Endothelial cell of umbilical vein (primary cell): ENCODE measurements at regions not wholly inside any gene's neighbourhood (a gene's known extent, or its start where the extent isn't known, plus 50 kb on each side); places are given as distances from the start of the nearest gene placed in this dataset.

ENCODE experiments used
- BruUV-seq: library from RNA; stranded (reverse); fragments of 400-500 nt; replicated peaks from 2 replicates; lab custom pipeline; 2021; lab: Mats Ljungman, UMichigan
- CTCF ChIA-PET: fragments of 300-600, 350-600 bp; sonication (Branson Sonifier 250); formaldehyde crosslinking; loops from one replicate; lab custom pipeline; 2021; ENCODE audit warnings: antibody characterized with exemption, inconsistent platforms; lab: Charles Lee
- POLR2A ChIA-PET: fragments of 300-600, 350-600 bp; sonication (Branson Sonifier 250); formaldehyde crosslinking; loops from one replicate; lab custom pipeline; 2021; ENCODE audit warnings: antibody characterized with exemption, inconsistent platforms; lab: Charles Lee
- DNase-seq: peaks from one replicate; pipeline ENCODE4 v3.0.0-alpha.2; 2011; ENCODE audit warnings: low read depth, low spot score
- FAIRE-seq: peaks from 2 replicates; lab custom pipeline; 2011; peaks lifted over from hg19 to GRCh38; lab: Jason Lieb, UNC
- H2AFZ ChIP-seq: 2 replicates; pipeline ENCODE4 v1.6.0; 2012; ENCODE audit warnings: low read depth, low read length, control low read depth, inconsistent platforms
- H3K27ac ChIP-seq: 2 replicates; pipeline ENCODE4 v1.5.1; 2011; ENCODE audit warnings: low read depth, mild to moderate bottlenecking, control low read depth, low read length, moderate library complexity; ENCODE audit not compliant: insufficient read depth
- H3K27me3 ChIP-seq, 2 experiments: 2 replicates each; pipeline versions ENCODE4 v1.6.0 to v1.6.1; 2011; ENCODE audit warnings: low read length in 2 of 2, mixed read lengths in 1 of 2; ENCODE audit not compliant: control insufficient read depth in 2 of 2, insufficient read depth in 2 of 2
- H3K36me3 ChIP-seq, 2 experiments: 2 replicates in 1 of 2; 3 replicates in 1 of 2; pipeline ENCODE4 v1.5.1; 2011; ENCODE audit warnings: low read length in 2 of 2, mild to moderate bottlenecking in 1 of 2, moderate library complexity in 1 of 2; ENCODE audit not compliant: control insufficient read depth in 2 of 2, insufficient read depth in 2 of 2; ENCODE audit errors: extremely low read depth in 1 of 2
- H3K4me1 ChIP-seq: 3 replicates; pipeline ENCODE4 v1.5.1; 2011; ENCODE audit warnings: mild to moderate bottlenecking, low read length; ENCODE audit not compliant: control insufficient read depth, insufficient read depth; ENCODE audit errors: extremely low read depth
- H3K4me2 ChIP-seq: 2 replicates; pipeline ENCODE4 v1.6.1; 2011; ENCODE audit warnings: low read length, control low read depth, mixed read lengths; ENCODE audit not compliant: insufficient read depth
- H3K4me3 ChIP-seq, 3 experiments: fragments of 200-600 bp in 1 of 3; sonication (generic), shearing (Covaris generic) in 1 of 3; replicated peaks in 1 of 3; 2 replicates each; pipeline ENCODE4 v1.5.1; 2011 to 2016; ENCODE audit warnings: control low read depth in 3 of 3, low read length in 3 of 3, mild to moderate bottlenecking in 2 of 3, inconsistent platforms in 1 of 3, low read depth in 1 of 3, moderate library complexity in 1 of 3; ENCODE audit not compliant: insufficient read depth in 1 of 3
- H3K79me2 ChIP-seq: 2 replicates; pipeline ENCODE4 v1.6.0; 2012; ENCODE audit warnings: low read length, inconsistent platforms; ENCODE audit not compliant: control insufficient read depth, insufficient read depth
- H3K9ac ChIP-seq: replicated peaks from 2 replicates; pipeline ENCODE3; 2011; ENCODE audit warnings: low read length, control low read depth; ENCODE audit not compliant: insufficient read depth; ENCODE audit errors: extremely low read depth
- H3K9me1 ChIP-seq: replicated peaks from 3 replicates; pipeline ENCODE4 v1.6.0; 2011; ENCODE audit warnings: mild to moderate bottlenecking, low read length; ENCODE audit not compliant: control insufficient read depth, insufficient read depth; ENCODE audit errors: extremely low read depth
- H3K9me3 ChIP-seq: replicated peaks from 2 replicates; pipeline ENCODE4 v1.5.1; 2012; ENCODE audit warnings: low read length, inconsistent platforms; ENCODE audit not compliant: control insufficient read depth, insufficient read depth
- H4K20me1 ChIP-seq: replicated peaks from 2 replicates; pipeline ENCODE3; 2011; ENCODE audit warnings: mild to moderate bottlenecking, low read length; ENCODE audit not compliant: control insufficient read depth, insufficient read depth; ENCODE audit errors: extremely low read depth
- EZH2 ChIP-seq: IDR thresholded peaks from 2 replicates; pipeline ENCODE4 v1.6.1; 2012; ENCODE audit warnings: borderline replicate concordance, low read depth, mild to moderate bottlenecking, moderate library complexity, low read length, inconsistent platforms; ENCODE audit not compliant: severe bottlenecking
- FOS ChIP-seq: IDR thresholded peaks from 2 replicates; pipeline ENCODE4 v1.6.1; 2011; ENCODE audit warnings: mild to moderate bottlenecking, low read length, moderate library complexity, borderline replicate concordance; ENCODE audit not compliant: insufficient read depth
- GATA2 ChIP-seq: IDR thresholded peaks from 2 replicates; pipeline ENCODE4 v1.7.0; 2011; ENCODE audit warnings: low read depth, mild to moderate bottlenecking, moderate library complexity, mixed read lengths, low read length; ENCODE audit not compliant: insufficient read length, insufficient read depth
- JUN ChIP-seq: IDR thresholded peaks from 2 replicates; pipeline ENCODE4 v1.6.1; 2011; ENCODE audit warnings: borderline replicate concordance, low read depth; ENCODE audit not compliant: insufficient read length, insufficient read depth
- MYC ChIP-seq: IDR thresholded peaks from one replicate; pipeline ENCODE4 v1.6.1; 2011; ENCODE audit warnings: mild to moderate bottlenecking, low read depth, low read length
- POLR2A ChIP-seq: IDR thresholded peaks from 2 replicates; pipeline ENCODE4 v1.6.1; 2012; ENCODE audit warnings: low read depth, mild to moderate bottlenecking, control low read depth, low read length
- POLR2AphosphoS5 ChIP-seq: IDR thresholded peaks from 2 replicates; pipeline ENCODE4 v1.6.1; 2012; ENCODE audit warnings: low read depth, mild to moderate bottlenecking, control low read depth, low read length, moderate library complexity; ENCODE audit not compliant: insufficient read depth
- dilution Hi-C: fragments of 300-500 bp; cut with MboI; formaldehyde crosslinking; loops from one replicate; pipeline ENCODE4 v1.15.0; 2019; ENCODE audit warnings: low sequenced_read_pairs; ENCODE audit not compliant: extremely low pct_ligation_motif_present
- intact Hi-C: fragments of 100-400 bp; cut with micrococcal nuclease; formaldehyde crosslinking; loops from one replicate; pipeline ENCODE4 v1.10.0; 2022
- TF ChIP-seq, protein P1 (sequence below): IDR thresholded peaks from 2 replicates; pipeline ENCODE4 v1.6.1; 2011; ENCODE audit not compliant: insufficient read depth, insufficient read length
- TF ChIP-seq, protein P2 (sequence below), 2 donors: IDR thresholded peaks; 1 replicate in 1 of 2; 2 replicates in 1 of 2; pipeline ENCODE4 v1.5.1; 2011; ENCODE audit warnings: low read length in 2 of 2, mild to moderate bottlenecking in 2 of 2, moderate library complexity in 2 of 2, control low read depth in 1 of 2, inconsistent platforms in 1 of 2, low read depth in 1 of 2; ENCODE audit not compliant: insufficient read depth in 1 of 2; ENCODE audit errors: extremely low read depth in 1 of 2

DNA sequence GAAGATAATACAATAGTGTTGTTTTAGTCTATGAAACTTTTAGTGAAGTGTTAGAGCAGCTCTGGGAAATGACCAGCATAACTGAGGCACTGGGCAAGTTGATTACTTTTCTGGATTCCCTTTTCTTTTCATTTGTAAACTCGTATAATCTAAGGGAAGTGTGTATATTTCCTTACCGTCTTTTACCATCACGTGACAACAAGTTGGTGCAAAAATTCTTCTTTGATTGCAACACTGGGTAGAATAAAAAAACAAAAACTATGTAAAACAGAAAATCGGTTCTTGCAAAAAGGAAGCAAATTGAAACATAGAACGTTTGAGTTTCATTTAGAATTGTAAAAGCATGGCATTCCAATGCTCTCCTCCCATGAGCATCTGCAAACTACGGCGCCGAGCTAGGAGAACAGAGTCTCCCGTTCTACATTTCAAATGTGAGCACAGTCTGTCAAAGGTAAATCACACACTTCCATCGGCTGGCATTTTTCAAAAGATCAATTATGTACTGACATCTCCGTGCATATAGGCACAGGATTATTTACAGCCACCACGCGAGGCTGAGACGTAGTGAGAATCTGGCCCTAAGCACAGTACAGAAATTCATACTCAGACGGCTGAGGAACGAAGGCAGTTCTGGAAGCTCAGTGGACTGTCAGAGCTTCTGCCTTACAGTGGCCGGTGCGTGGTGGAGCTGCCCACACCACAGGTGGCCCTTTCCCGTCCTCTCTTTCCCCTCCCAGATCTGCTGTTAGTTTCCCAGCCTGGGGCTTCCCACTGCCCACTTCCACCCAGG is 314.0 kb downstream of the BMP7 start:
- no peak overlapping the region for H3K4me2 ChIP-seq
- no peak for DNase-seq
- ChIA-PET CTCF (no interaction called here), POLR2A (no interaction called here)
- no peaks in the 10 kb centered on the region for H3K9me1 ChIP-seq
- no peak overlapping the region for H2AFZ ChIP-seq
- no peaks in the 10 kb centered on the region for H3K9me3 ChIP-seq
- no TSS peak for BruUV-seq
- H3K27me3 ChIP-seq, result no peaks in the 10 kb centered on the region
- intact Hi-C loops, result no loop called here
- H3K27ac ChIP-seq, result no peak overlapping the region
- no peaks in the 10 kb centered on the region for H3K79me2 ChIP-seq
- TF ChIP-seq POLR2A (no peak), EZH2 (no peak), FOS (no peak), JUN (no peak), GATA2 (no peak), MYC (no peak)
- TF ChIP-seq, protein P1, sequence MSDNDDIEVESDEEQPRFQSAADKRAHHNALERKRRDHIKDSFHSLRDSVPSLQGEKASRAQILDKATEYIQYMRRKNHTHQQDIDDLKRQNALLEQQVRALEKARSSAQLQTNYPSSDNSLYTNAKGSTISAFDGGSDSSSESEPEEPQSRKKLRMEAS, result no peak
- no peaks in the 10 kb centered on the region for H3K4me1 ChIP-seq
- no peak overlapping the region for H3K4me3 ChIP-seq
- H4K20me1 ChIP-seq, result no peaks in the 10 kb centered on the region
- no peak overlapping the region for H3K9ac ChIP-seq
- H3K36me3 ChIP-seq, result no peaks in the 10 kb centered on the region
- FAIRE-seq, result no peak
- dilution Hi-C loops, result no loop called here

DNA sequence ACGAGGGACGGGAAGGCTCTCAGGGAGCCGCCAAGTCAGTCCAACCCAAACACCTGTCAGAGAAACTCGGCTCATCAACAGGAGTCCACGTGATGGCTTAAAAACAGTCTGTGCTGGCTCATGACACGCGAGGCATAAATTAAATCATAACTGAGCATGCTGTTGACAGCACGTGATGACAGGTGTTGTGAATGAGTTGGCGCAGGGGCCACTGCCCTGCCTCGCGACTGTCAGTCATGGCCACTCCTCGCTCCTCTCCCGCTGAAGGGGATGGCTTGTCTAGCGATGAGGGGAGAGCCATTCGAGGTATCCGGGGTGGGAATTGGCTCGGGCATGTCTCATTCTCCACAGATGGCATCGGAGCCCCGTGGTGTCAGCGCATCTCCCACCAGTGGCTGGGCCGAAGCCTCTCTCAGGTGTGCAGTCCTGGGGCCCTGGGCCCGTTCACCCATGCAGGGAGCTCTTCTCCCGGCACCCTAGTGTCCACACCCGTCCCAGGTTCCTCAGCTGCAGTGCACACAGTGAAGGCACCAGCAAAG is 313.3 kb downstream of the BMP7 start:
- H3K36me3 ChIP-seq, result no peaks in the 10 kb centered on the region
- DNase-seq (no peak), FAIRE-seq (no peak)
- H3K4me2 ChIP-seq, result no peak overlapping the region
- H3K4me1 ChIP-seq, result no peaks in the 10 kb centered on the region
- H3K27ac ChIP-seq, result no peak overlapping the region
- no peaks in the 10 kb centered on the region for H3K9me1 ChIP-seq
- POLR2A ChIA-PET, result no interaction called here
- no peak overlapping the region for H2AFZ ChIP-seq
- no peak overlapping the region for H3K9ac ChIP-seq
- H3K9me3 ChIP-seq, result no peaks in the 10 kb centered on the region
- dilution Hi-C loops (no loop called here), intact Hi-C loops (no loop called here)
- no peaks in the 10 kb centered on the region for H4K20me1 ChIP-seq
- no peaks in the 10 kb centered on the region for H3K79me2 ChIP-seq
- BruUV-seq, result no TSS peak
- CTCF ChIA-PET, result no interaction called here
- no peaks in the 10 kb centered on the region for H3K27me3 ChIP-seq
- H3K4me3 ChIP-seq, result no peak overlapping the region
- TF ChIP-seq, protein P1, result no peak
- TF ChIP-seq JUN (no peak), GATA2 (no peak), FOS (no peak), EZH2 (no peak), POLR2A (no peak), POLR2AphosphoS5 (no peak), MYC (no peak)
- TF ChIP-seq, protein P2, sequence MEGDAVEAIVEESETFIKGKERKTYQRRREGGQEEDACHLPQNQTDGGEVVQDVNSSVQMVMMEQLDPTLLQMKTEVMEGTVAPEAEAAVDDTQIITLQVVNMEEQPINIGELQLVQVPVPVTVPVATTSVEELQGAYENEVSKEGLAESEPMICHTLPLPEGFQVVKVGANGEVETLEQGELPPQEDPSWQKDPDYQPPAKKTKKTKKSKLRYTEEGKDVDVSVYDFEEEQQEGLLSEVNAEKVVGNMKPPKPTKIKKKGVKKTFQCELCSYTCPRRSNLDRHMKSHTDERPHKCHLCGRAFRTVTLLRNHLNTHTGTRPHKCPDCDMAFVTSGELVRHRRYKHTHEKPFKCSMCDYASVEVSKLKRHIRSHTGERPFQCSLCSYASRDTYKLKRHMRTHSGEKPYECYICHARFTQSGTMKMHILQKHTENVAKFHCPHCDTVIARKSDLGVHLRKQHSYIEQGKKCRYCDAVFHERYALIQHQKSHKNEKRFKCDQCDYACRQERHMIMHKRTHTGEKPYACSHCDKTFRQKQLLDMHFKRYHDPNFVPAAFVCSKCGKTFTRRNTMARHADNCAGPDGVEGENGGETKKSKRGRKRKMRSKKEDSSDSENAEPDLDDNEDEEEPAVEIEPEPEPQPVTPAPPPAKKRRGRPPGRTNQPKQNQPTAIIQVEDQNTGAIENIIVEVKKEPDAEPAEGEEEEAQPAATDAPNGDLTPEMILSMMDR (IDR thresholded peaks at IDR 0.05; ENCODE audit: extremely low read depth in 1 of 2, insufficient read depth in 1 of 2, low read depth in 1 of 2, low read length in 2 of 2), result no peak
